ENCODE measurements at regions not wholly inside any gene's neighbourhood (a gene's known extent, or its start where the extent isn't known, plus 50 kb on each side); places are given as distances from the start of the nearest gene placed in this dataset.

- TF ChIP-seq CTCF (IDR thresholded peaks at IDR 0.05): no peak
- no peak for TF ChIP-seq POLR2A (IDR thresholded peaks at IDR 0.05)
Observed at GRCh38 chr6:56002336-56002735, 126.9 kb upstream of the BMP5 start.

All from thyroid gland (tissue), 4 donors.